ENCODE measurements at regions not wholly inside any gene's neighbourhood (a gene's known extent, or its start where the extent isn't known, plus 50 kb on each side); places are given as distances from the start of the nearest gene placed in this dataset.

- TF ChIP-seq CTCF (IDR thresholded peaks at IDR 0.05; ENCODE audit: insufficient read depth in 1 of 2, low read depth in 1 of 2, low read length in 1 of 2, severe bottlenecking in 1 of 2, unreplicated experiment in 1 of 2): no peak
- Mint-ChIP-seq H3K36me3 (ENCODE audit: insufficient read depth, unreplicated experiment) (no peaks in the 10 kb centered on the region), H3K9me3 (ENCODE audit: unreplicated experiment) (peaks cover 21% of the 10 kb centered on the region), H3K27ac (ENCODE audit: unreplicated experiment) (no peak overlapping the region), H3K27me3 (ENCODE audit: insufficient read depth, unreplicated experiment) (no peaks in the 10 kb centered on the region), H3K4me1 (ENCODE audit: low read depth, unreplicated experiment) (peaks cover 19% of the 10 kb centered on the region), H3K4me3 (ENCODE audit: unreplicated experiment) (no peak overlapping the region)
- H3K27me3 ChIP-seq (replicated peaks; ENCODE audit: control insufficient read depth, insufficient read depth, low read length): no peaks in the 10 kb centered on the region
- H3K4me3 ChIP-seq (ENCODE audit: low read depth, low read length): no peak overlapping the region
- intact Hi-C loops (cut with micrococcal nuclease; ENCODE audit: unreplicated experiment): no loop called here
- no TSS peak for BruUV-seq (replicated peaks)
- peaks cover 18% of the 10 kb centered on the region for H3K4me1 ChIP-seq
- ChIA-PET CTCF (no interaction called here), POLR2A (no interaction called here)
- DNase-seq: no peak
- peaks cover 6% of the 10 kb centered on the region; the same call in 1 of the 2 replicates for H3K9me3 ChIP-seq
- H3K36me3 ChIP-seq (ENCODE audit: control insufficient read depth, insufficient read depth, low read length): no peaks in the 10 kb centered on the region
Measured at GRCh38 chr4:106426069-106426468, 57.5 kb upstream of the GIMD1 start.

- ChIA-PET CTCF (no interaction called here), POLR2A (no interaction called here)
- no peak overlapping the region for H3K27ac Mint-ChIP-seq (ENCODE audit: unreplicated experiment)
- Histone ChIP-seq H3K27me3 (replicated peaks; ENCODE audit: control insufficient read depth, insufficient read depth, low read length) (no peaks in the 10 kb centered on the region), H3K36me3 (ENCODE audit: control insufficient read depth, insufficient read depth, low read length) (no peaks in the 10 kb centered on the region), H3K4me1 (peaks cover 23% of the 10 kb centered on the region), H3K9me3 (peaks cover 6% of the 10 kb centered on the region; the same call in 1 of the 2 replicates), H3K4me3 (ENCODE audit: low read depth, low read length) (no peak overlapping the region)
- H3K27me3 Mint-ChIP-seq (ENCODE audit: insufficient read depth, unreplicated experiment): no peaks in the 10 kb centered on the region
- H3K4me3 Mint-ChIP-seq (ENCODE audit: unreplicated experiment): no peak overlapping the region
- peaks cover 18% of the 10 kb centered on the region for H3K9me3 Mint-ChIP-seq (ENCODE audit: unreplicated experiment)
- peaks cover 24% of the 10 kb centered on the region for H3K4me1 Mint-ChIP-seq (ENCODE audit: low read depth, unreplicated experiment)
- intact Hi-C loops (cut with micrococcal nuclease; ENCODE audit: unreplicated experiment): no loop called here
- no peak for TF ChIP-seq CTCF (IDR thresholded peaks at IDR 0.05; ENCODE audit: insufficient read depth in 1 of 2, low read depth in 1 of 2, low read length in 1 of 2, severe bottlenecking in 1 of 2, unreplicated experiment in 1 of 2)
- H3K36me3 Mint-ChIP-seq (ENCODE audit: insufficient read depth, unreplicated experiment): no peaks in the 10 kb centered on the region
- no peak for DNase-seq
- BruUV-seq (replicated peaks): no TSS peak
Measured at GRCh38 chr4:106425576-106425975, 57.0 kb upstream of the GIMD1 start.

GRCh38 chr4:106424426-106424825 is 55.8 kb upstream of the GIMD1 start:
- H3K4me1 ChIP-seq: peaks cover 29% of the 10 kb centered on the region
- no peaks in the 10 kb centered on the region for H3K27me3 ChIP-seq (replicated peaks; ENCODE audit: control insufficient read depth, insufficient read depth, low read length)
- ChIA-PET CTCF (no interaction called here), POLR2A (no interaction called here)
- H3K4me1 Mint-ChIP-seq (ENCODE audit: low read depth, unreplicated experiment): peaks cover 25% of the 10 kb centered on the region
- no peak overlapping the region for H3K4me3 Mint-ChIP-seq (ENCODE audit: unreplicated experiment)
- intact Hi-C loops (cut with micrococcal nuclease; ENCODE audit: unreplicated experiment): no loop called here
- H3K27ac Mint-ChIP-seq (ENCODE audit: unreplicated experiment): no peak overlapping the region
- no peaks in the 10 kb centered on the region for H3K36me3 ChIP-seq (ENCODE audit: control insufficient read depth, insufficient read depth, low read length)
- no peaks in the 10 kb centered on the region for H3K27me3 Mint-ChIP-seq (ENCODE audit: insufficient read depth, unreplicated experiment)
- TF ChIP-seq CTCF (IDR thresholded peaks at IDR 0.05; ENCODE audit: insufficient read depth in 1 of 2, low read depth in 1 of 2, low read length in 1 of 2, severe bottlenecking in 1 of 2, unreplicated experiment in 1 of 2): no peak
- peaks cover 18% of the 10 kb centered on the region for H3K9me3 Mint-ChIP-seq (ENCODE audit: unreplicated experiment)
- BruUV-seq (replicated peaks): no TSS peak
- H3K9me3 ChIP-seq: peaks cover 13% of the 10 kb centered on the region; the same call in 1 of the 2 replicates
- H3K4me3 ChIP-seq (ENCODE audit: low read depth, low read length): no peak overlapping the region
- H3K36me3 Mint-ChIP-seq (ENCODE audit: insufficient read depth, unreplicated experiment): no peaks in the 10 kb centered on the region
- no peak for DNase-seq

All from Caco-2 (cell line).